DMS 273 treated with DMSO at 0.1 percent for 48 hours (cell line): ENCODE measurements at regions not wholly inside any gene's neighbourhood (a gene's known extent, or its start where the extent isn't known, plus 50 kb on each side); places are given as distances from the start of the nearest gene placed in this dataset.
A peak's percentile ranks its signal among the peaks of the same experiment; 100 is the strongest.
"Not testable (repeated sequence)": the region's sequence is repeated elsewhere in the genome, so short reads cannot be mapped to it uniquely, and the experiment has no call there.

Experiments
- DNase-seq: peaks from one replicate; lab custom pipeline; 2025; lab: John Stamatoyannopoulos, UW

DNA sequence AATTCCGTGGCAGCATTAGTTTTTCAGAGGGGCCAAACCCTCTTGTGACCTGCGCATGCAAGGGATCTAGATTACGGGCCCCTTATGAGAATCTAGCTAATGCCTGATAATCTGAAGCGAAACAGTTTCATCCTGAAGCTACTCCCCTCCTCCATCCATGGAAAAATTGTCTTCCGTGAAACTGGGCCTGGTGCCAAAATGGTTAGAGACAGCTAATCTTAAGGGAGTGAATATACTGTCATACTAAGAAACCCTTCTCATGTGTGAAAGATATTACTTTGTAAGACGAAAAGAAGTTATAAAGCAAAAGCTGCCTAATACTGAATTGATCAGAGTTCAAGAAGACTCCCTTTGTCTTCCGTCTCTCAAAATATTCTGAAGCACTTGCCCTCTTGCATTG is 166.3 kb downstream of the DUSP10 start:
- DNase-seq: no peak

DNA sequence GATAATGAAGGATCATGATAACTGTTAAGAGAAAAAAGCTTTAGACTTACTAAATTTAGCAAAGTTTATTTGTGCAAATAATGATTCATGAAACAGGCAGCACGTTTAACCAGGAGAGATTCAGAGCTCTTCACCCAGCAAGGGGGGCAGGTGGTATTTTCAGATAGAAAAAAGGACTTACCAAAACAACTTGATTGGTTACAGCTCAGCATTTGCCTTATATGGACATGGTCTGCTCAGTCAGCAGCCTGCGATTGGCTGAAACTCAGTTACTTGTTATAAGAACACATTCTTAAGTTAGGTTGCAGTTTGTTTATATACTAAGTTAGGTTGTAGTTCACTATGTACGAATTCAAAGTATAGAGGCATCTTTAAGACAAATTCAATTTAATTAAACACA is 165.6 kb downstream of the DUSP10 start:
- no peak for DNase-seq

DNA sequence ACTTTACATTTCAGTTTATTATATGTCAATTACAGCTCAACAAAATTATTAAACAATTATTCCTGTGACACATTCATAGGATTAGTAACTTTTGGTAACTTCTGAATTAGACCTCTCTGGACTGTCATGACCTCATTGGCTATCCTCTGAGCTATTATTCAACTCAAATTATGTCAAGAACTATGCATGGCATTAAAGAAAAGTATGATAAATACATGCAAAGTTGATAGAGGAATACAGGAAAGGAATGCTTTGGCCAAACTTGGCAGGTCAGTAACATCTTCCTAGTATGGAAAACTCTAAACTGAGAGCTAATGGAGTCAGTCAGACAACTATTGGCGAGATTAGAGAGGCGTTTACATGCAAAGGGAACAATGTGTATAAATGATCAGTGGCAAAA is 158.4 kb downstream of the DUSP10 start:
- DNase-seq: no peak

DNA sequence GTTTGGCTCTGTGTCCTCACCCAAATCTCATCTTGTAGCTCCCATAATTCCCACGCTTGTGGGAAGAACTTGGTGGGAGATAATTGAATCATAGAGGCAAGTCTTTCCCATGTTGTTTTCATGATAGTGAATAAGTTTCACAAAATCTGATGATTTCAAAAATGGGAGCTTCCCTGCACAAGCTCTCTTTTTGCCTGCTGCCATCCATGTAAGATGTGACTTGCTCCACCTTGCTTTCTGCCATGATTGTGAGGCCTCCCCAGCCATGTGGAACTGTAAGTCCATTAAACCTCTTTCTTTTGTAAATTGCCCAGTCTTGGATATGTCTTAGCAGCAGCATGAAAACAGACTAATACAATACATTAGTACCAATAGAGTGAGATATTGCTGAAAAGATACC is 154.9 kb downstream of the DUSP10 start:
- not testable (repeated sequence) for DNase-seq

DNA sequence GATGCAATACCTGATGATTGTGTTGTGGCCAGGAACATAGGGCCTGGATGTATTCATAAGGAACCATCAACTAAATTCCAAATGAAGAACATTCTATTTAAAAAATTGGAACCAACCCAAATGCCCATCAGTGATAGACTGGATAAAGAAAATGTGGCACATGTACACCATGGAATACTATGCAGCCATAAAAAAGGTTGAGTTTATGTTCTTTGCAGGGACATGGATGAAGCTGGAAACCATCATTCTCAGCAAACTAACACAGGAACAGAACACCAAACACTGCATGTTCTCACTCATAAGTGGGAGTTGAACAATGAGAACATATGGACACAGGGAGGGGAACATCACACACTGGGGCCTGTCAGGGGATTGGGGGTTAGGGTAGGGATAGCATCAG is 150.6 kb downstream of the DUSP10 start:
- DNase-seq: not testable (repeated sequence)

DNA sequence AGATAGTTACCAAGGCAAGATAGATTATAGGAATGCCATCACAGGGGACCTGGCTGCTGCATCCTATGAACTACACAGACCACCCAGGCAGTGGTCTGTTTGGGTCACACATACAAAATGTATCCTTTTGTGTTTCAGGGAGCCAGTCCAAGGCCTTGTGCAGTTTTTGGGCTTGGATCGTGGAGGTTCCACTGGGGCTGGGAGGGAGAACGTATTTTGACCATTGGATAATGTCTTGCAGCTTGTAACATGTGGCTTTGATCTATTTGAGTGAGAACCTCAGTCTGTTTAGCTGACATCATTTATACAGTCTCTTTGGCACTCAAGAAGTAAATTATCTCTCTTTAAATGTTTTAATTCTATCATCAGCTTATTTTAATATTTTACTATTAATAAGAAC is 147.3 kb downstream of the DUSP10 start:
- DNase-seq: no peak

DNA sequence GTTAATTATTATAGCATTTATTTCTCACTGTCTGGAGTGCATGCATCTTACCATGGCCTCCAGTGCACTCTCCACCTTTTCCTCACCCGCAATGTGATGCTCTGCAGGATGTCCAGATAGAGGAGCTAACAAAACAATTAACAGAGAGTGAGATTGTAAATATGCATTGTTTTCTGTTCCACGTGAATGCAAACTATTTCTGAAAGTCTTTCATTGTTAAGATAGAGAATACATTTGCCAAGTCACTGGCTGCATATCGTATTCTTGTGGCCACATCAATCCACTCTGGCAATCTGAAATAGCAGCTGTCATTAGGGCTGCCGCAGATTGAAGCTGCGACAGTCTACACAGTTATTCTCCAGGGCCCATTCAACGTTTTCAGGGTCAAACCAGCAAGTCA is 143.8 kb downstream of the DUSP10 start:
- no peak for DNase-seq

DNA sequence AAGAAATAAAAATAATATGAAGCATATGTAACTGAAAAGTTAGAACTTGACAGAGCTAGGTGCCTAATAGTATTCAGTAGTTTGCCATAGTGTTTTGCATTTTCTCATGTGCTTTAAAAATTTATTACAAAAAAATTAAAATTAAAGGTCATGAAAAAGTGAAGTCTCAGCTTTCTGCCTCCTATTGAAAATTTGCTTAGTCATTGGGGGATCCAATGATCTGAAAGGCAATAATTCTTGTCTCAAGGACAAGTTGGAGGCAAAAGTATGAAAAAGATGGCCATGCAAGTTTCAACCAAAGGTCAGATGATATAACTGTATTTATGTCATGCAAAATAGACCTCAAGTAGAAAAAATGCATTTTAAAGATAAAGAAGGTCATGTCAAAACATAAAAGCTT is 140.7 kb downstream of the DUSP10 start:
- DNase-seq: no peak

DNA sequence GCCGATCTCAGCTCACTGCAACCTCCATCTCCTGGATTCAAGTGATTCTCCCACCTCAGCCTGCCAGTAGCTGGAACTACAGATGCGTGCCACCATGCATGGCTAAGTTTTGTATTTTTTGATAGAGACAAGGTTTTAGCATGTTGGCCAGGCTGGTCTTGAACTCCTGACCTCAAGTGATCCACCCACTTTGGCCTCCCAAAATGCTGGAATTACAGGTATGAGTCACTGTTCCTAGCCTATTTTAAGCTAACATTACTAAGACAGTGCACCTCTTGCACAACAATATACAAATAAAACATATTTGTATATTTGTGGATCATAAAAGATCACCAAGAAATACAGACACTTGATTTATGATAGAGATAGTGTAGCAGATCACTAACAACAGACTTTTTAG is 139.1 kb downstream of the DUSP10 start:
- no peak for DNase-seq

DNA sequence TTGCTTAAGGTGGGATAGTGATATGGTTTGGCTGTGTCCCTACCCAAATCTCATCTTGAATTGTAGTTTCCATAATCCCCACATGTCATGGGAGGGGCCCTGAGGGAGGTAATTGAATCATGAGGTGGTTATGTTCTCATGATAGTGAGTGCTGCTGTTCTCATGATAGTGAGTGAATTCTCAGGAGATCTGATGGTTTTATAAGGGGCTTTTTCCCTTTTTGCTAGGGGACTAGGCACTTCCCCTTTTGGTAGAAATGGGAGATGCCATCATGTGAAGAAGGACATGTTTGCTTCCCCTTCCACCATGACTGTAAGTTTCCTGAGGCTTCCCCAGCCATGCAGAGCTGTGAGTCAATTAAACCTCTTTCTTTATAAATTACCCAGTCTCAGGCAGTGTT is 137.5 kb downstream of the DUSP10 start:
- not testable (repeated sequence) for DNase-seq

DNA sequence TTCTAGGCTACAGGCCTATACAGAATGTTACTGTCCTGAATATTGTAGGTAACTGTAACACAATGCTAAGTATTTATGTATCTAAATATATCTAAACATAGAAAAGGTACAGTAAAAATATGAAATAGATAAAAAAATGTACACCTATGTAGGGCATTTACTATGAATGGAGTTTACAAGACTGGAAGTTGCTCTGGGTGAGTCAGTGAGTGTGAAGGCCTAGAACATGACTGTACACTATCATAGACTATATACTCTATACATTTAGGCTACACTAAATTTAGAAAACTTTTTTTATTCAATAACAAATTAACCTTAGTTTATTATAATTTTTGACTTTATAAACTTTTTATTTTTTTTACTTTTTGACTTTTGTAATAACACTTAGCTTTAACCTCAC is 136.9 kb downstream of the DUSP10 start:
- DNase-seq: no peak

DNA sequence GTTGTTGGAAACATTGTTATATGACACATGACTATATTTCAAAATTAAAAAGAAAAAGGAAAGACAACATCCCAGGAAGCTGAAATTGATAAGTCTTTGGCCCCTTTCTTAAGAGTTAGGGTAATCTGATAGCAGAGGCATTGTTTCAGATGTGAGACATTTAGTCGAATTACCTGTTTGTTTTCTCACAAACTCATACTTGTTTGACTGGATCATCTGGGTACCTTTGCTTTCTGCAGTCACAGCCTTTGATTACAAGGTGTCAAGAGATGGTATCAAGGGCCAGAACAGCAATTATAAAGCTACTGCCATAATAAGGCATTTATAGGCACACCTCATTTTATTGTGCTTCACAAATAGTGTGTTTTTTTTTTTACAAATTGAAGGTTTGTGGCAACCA is 136.3 kb downstream of the DUSP10 start:
- no peak for DNase-seq

DNA sequence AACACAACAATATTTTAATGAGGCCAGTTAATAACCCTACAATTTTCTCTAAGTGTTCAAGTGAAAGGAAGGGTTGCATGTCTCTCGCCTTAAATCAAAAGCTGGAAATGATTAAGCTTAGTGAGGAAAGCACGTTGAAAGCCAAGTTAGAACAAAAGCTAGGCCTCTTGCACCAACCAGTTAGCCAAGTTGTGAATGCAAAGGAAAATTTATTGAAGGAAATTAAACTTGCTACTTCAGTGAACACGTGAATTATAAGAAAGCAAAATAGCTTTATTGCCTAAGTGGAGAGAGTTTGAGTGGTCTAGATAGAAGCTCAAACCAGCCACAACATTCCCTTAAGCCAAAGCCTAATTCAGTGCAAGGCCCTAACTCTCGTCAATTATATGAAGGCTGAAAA is 135.6 kb downstream of the DUSP10 start:
- no peak for DNase-seq

DNA sequence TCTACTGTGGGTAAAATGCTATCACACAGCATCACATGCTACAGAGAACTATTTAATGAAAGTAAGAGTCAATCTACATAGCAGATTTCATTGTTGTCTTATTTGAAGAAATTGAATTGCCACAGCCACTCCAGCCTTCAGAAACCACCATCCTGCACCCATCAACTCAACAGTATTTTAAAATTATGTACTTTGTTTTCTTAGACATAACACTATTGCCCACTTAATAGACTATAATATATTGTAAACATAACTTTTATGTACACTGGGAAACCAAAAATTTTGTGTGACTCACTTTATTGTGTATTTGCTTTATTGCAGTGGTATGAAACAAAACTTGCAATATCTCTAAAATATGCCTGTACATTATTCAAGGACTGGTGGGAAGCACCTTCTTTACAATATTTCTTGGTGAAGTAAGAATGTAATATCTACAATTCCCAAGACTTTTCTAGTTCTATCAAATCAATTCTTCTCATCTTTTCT is 133.0 kb downstream of the DUSP10 start:
- no peak for DNase-seq

DNA sequence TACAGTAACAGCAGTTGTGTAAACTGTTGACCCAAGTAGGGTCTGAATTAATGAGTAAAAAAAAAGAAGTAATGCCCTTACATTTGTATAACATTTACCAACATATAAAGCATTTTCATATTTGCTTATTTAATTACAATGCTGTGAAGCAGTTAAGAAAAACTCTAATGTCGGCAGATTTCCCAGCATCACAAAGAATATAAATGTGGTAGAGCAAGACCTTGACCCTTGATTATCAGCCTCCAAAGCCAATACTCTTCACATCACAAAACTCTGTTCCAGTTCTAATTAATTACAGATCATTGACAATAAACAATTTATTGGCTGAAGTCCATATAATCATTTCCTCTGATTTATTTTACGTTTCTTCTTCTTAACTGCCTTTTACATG is 130.2 kb downstream of the DUSP10 start:
- no peak for DNase-seq

DNA sequence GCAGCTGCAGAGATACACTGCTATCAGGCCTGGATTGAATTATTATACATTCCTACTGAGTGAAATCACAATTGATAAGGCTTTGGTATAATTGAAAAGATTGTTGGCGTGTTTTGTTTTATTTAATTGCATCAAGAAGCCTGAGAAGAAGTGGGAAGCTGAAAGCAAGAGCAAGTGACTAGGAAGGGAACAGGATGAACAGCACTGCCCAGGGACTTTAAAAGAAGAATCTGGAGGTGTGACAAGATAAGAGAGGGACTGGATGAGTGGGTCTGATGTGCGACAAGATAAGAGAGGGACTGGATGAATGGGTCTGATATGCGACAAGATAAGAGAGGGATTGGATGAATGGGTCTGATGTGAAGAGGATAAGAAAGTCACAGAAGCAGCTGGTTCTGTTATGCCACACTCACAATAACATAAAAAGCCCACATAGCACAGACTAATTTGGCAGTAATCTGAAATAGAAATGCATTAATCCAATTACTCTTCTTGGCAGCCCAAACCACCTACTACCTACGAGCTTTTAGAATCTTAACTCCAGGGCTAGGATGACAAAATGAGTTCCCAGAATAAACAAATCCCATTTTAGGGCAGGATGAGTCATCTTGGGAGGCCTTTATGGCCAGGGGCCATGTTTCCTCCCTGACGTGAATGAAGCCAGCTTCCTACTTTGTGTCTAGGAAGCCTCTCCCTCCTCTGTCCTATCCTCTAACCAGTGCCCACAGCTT is 129.7 kb downstream of the DUSP10 start:
- peak; percentile 18 for DNase-seq

DNA sequence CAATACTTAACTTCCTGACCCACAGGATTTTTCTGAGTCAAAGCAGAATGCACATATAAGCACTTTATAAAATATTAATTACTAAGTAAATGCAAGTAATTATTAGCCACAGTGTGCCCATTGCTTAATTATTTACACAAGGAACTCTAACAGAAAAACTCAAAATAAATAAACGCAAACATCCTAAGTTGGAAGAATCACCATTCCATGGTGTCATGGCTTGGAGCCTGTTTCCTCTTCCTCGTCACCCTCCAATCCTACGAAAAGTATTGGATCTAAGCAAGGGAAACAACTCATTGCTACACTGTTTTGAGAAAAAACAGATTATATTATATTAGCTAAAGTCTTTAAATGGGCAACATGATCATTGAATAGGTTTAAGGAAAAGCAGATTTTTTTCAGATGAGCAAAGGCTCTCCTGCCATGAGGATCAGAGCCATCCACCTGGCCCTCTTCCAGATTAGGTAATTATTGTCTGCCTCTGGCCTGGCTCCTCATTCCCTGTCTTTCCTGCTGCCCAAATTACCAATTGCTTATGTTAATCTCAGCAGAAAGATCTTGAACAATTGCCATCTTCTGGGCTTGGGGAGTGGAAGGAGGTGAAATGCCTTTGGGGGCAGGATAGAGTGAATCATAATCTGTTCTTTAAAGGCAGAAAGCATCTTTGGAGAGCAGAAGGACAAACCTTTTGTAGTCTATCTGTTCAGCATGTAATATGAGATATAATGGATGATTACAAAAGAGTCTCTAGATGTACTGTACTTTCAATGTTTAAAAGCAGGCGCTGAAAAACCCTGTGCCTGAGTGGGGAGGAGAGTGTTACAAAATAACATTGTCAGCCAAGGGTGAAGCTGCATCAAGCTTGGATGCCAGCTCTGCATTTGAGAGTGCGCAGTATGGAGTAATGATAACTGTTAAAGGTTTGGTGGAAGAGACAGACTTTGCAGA is 121.2 kb downstream of the DUSP10 start:
- DNase-seq: no peak

DNA sequence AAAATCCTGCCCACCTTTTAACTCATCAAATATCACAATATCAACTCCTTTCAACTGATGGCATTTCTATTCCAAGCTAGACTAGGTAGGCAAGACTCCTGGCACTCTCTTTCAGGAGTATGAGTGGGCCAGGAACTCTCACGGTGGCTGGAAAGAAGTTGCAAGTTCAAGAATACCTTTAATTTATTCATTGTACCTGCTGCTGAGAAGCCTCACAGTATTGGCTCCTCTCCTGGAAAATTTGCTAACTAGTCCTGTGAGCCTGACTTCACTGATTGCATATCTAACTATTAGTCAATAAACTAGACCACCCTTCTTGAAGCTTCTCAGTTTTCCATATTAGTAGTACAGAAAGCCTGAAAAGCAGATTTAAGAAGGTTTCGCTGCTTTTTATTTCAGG is 120.2 kb downstream of the DUSP10 start:
- no peak for DNase-seq

DNA sequence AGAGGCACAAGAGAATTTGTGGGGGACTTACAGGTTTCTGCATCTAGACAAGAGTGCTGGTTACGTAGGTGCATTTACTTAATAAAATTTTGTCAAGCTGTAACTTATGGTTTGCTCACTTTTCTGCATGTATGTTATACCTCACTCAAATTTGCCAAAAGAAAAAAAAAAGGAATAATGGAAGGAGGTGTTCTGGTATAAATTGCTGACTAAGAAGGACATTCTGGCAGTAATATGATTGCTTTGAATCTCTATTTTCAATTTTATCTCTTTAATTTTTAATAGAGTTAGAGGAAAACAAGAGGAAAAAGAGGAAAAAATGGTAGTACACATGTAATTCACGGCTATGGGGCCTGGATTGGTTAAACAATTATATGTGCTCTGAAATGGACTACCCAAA is 119.5 kb downstream of the DUSP10 start:
- DNase-seq: no peak

DNA sequence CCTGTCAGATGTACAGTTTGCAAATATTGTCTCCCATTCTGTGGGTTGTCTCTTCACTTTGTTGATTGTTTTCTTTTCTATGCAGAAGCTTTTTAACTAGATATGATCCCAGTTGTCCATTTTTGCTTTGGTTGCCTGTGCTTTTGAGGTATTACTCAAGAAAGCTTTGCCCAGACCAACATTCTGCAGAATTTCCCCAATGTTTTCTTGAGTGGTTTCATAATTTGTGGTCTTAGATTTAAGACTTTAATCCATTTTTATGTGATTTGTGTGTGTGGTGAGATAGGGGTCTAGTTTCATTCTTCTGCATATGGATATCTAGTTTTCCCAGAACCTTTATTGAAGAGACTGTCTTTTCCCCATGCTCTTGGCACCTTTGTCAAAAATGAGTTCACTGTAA is 116.9 kb downstream of the DUSP10 start:
- DNase-seq: no peak

DNA sequence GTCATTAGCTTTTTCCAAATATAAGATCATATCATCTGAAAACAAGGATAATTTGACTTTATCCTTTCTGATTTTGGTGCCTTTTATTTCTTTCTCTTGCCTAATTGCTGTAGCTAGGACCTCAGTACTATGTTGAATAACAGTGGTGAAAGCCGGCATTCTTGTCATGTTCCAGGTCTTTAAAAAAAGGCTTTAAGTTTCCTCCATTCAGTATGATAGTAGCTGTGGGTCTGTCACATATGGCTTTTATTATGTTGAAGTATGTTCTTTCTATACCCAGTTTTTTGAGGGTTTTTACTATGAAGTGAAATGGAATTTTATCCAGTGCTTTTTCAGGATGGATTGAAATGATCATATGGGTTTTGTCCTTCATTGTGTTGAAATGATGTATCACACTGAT is 115.8 kb downstream of the DUSP10 start:
- DNase-seq: no peak

DNA sequence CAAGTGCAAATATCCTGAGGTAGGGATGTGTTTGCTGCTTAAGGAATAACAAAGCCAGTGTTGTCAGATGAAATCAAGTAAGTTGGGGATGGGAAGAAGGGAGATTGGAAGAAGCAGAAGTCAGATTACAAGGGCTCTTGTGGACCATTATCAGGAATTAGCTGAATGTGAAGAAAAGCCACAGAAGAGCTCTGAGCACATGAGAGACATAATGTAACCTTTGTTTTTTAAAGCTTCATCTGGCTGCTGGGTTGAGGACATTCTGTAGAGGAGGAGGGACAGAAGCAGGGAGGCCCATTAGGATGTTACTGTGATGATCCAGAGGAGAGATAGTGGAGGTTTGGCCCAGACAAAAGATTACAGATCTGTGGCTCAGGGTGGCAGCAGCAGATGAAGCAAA is 111.7 kb downstream of the DUSP10 start:
- no peak for DNase-seq

DNA sequence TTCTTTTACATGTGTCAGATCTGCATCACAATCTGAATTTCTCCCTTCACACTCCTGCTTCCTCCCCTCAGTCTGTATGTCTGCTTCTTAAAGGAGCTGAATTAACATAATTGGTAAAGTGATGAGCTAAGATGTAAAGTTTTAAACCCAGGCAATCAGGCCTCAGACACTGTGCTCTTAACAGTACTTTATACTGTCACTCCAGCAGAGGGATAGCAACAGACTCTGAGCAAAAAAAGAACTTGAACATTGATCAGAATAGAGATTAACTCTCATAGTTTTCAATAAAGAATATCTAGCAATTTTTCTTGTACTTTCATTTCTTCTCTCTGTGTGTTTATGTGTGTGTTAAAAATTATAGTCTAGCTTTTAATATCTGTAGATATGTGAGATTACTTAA is 110.3 kb downstream of the DUSP10 start:
- no peak for DNase-seq
